Central memory CD8-positive, alpha-beta T cell (primary cell): ENCODE measurements at regions not wholly inside any gene's neighbourhood (a gene's known extent, or its start where the extent isn't known, plus 50 kb on each side); places are given as distances from the start of the nearest gene placed in this dataset.

Experiments used
- ATAC-seq: fragments of 150-1000 bp; cut with Tn5 transposase; replicated peaks from 2 replicates; pipeline ENCODE4 v1.10.0; 2022; ENCODE audit warnings: mild to moderate bottlenecking, moderate FRiP score, moderate number of reproducible peaks; ENCODE audit not compliant: poor library complexity, severe bottlenecking; ENCODE audit errors: extremely low read depth
- DNase-seq, 2 donors: peaks; one replicate each; pipeline ENCODE4 v3.0.0; 2021; ENCODE audit warnings: low spot score in 2 of 2
- H3K27ac Mint-ChIP-seq: one replicate; pipeline ENCODE4 v1.8.0; 2022; ENCODE audit warnings: low read depth, mild to moderate bottlenecking, moderate library complexity, mixed read lengths
- H3K27me3 Mint-ChIP-seq: one replicate; pipeline ENCODE4 v1.8.0; 2022; ENCODE audit warnings: mixed read lengths
- H3K36me3 Mint-ChIP-seq: one replicate; pipeline ENCODE4 v1.8.0; 2022; ENCODE audit warnings: mild to moderate bottlenecking, moderate library complexity, mixed read lengths; ENCODE audit not compliant: insufficient read depth
- H3K4me1 Mint-ChIP-seq: one replicate; pipeline ENCODE4 v1.8.0; 2022; ENCODE audit warnings: mixed read lengths
- H3K4me3 Mint-ChIP-seq: one replicate; pipeline ENCODE4 v1.8.0; 2022; ENCODE audit warnings: mild to moderate bottlenecking, moderate library complexity, mixed read lengths
- H3K9me3 Mint-ChIP-seq: one replicate; pipeline ENCODE4 v1.8.0; 2022; ENCODE audit warnings: mixed read lengths

- no peaks in the 10 kb centered on the region for H3K9me3 Mint-ChIP-seq
- no peak overlapping the region for H3K4me3 Mint-ChIP-seq
- peaks cover 2% of the 10 kb centered on the region for H3K36me3 Mint-ChIP-seq
- no peak overlapping the region for H3K27ac Mint-ChIP-seq
- peaks cover 7% of the 10 kb centered on the region for H3K4me1 Mint-ChIP-seq
- no peak for ATAC-seq
- no peaks in the 10 kb centered on the region for H3K27me3 Mint-ChIP-seq
- DNase-seq: no peak
Measured at GRCh38 chr1:224510880-224511645, 76.5 kb upstream of the WDR26 start.

- H3K27ac Mint-ChIP-seq: no peak overlapping the region
- no peaks in the 10 kb centered on the region for H3K9me3 Mint-ChIP-seq
- no peaks in the 10 kb centered on the region for H3K27me3 Mint-ChIP-seq
- peaks cover 2% of the 10 kb centered on the region for H3K36me3 Mint-ChIP-seq
- ATAC-seq: no peak
- no peak overlapping the region for H3K4me3 Mint-ChIP-seq
- peaks cover 7% of the 10 kb centered on the region for H3K4me1 Mint-ChIP-seq
- DNase-seq: no peak
Measured at GRCh38 chr1:224512600-224513151, 78.1 kb upstream of the WDR26 start.

GRCh38 chr1:224513383-224513782, 78.8 kb upstream of the WDR26 start:
- DNase-seq: no peak
- H3K27me3 Mint-ChIP-seq: no peaks in the 10 kb centered on the region
- H3K36me3 Mint-ChIP-seq: peaks cover 4% of the 10 kb centered on the region
- peaks cover 7% of the 10 kb centered on the region for H3K4me1 Mint-ChIP-seq
- no peaks in the 10 kb centered on the region for H3K9me3 Mint-ChIP-seq
- no peak overlapping the region for H3K27ac Mint-ChIP-seq
- no peak overlapping the region for H3K4me3 Mint-ChIP-seq
- no peak for ATAC-seq

- H3K27me3 Mint-ChIP-seq: no peaks in the 10 kb centered on the region
- H3K4me1 Mint-ChIP-seq: peaks cover 7% of the 10 kb centered on the region
- H3K4me3 Mint-ChIP-seq: no peak overlapping the region
- H3K36me3 Mint-ChIP-seq: peaks cover 4% of the 10 kb centered on the region
- ATAC-seq (peak; percentile 73), DNase-seq (peak; percentile 71 to 84)
- no peaks in the 10 kb centered on the region for H3K9me3 Mint-ChIP-seq
- no peak overlapping the region for H3K27ac Mint-ChIP-seq
Measured at GRCh38 chr1:224513787-224514209, 79.2 kb upstream of the WDR26 start.

GRCh38 chr1:224517171-224517570, 82.6 kb upstream of the WDR26 start:
- ATAC-seq (no peak), DNase-seq (no peak)
- Mint-ChIP-seq H3K36me3 (peaks cover 4% of the 10 kb centered on the region), H3K27ac (no peak overlapping the region), H3K4me1 (peaks cover 7% of the 10 kb centered on the region), H3K9me3 (no peaks in the 10 kb centered on the region), H3K27me3 (no peaks in the 10 kb centered on the region), H3K4me3 (no peak overlapping the region)

GRCh38 chr1:224518528-224518927, 83.9 kb upstream of the WDR26 start:
- no peak overlapping the region for H3K27ac Mint-ChIP-seq

GRCh38 chr1:224519874-224520273, 85.3 kb upstream of the WDR26 start:
- Mint-ChIP-seq H3K27me3 (no peaks in the 10 kb centered on the region), H3K4me3 (no peak overlapping the region), H3K4me1 (no peaks in the 10 kb centered on the region), H3K36me3 (peaks cover 1% of the 10 kb centered on the region), H3K27ac (no peak overlapping the region), H3K9me3 (no peaks in the 10 kb centered on the region)
- DNase-seq: no peak
- ATAC-seq: no peak

More at GRCh38 chr1:224518528-224518927, 83.9 kb upstream of the WDR26 start:
- H3K9me3 Mint-ChIP-seq: no peaks in the 10 kb centered on the region
- H3K27me3 Mint-ChIP-seq: no peaks in the 10 kb centered on the region
- H3K4me1 Mint-ChIP-seq: peaks cover 6% of the 10 kb centered on the region
- no peak overlapping the region for H3K4me3 Mint-ChIP-seq
- ATAC-seq: no peak
- peaks cover 4% of the 10 kb centered on the region for H3K36me3 Mint-ChIP-seq
- no peak for DNase-seq

- Mint-ChIP-seq H3K36me3 (peaks cover 1% of the 10 kb centered on the region), H3K9me3 (no peaks in the 10 kb centered on the region), H3K27me3 (no peaks in the 10 kb centered on the region), H3K4me1 (no peaks in the 10 kb centered on the region), H3K4me3 (no peak overlapping the region), H3K27ac (no peak overlapping the region)
- DNase-seq (no peak), ATAC-seq (no peak)
Measured at GRCh38 chr1:224520808-224521207, 86.2 kb upstream of the WDR26 start.

GRCh38 chr1:224521904-224522734, 87.5 kb upstream of the WDR26 start:
- no peak for ATAC-seq
- H3K4me3 Mint-ChIP-seq: no peak overlapping the region

GRCh38 chr1:224523676-224524075, 89.1 kb upstream of the WDR26 start:
- H3K36me3 Mint-ChIP-seq: no peaks in the 10 kb centered on the region
- H3K27ac Mint-ChIP-seq: no peak overlapping the region
- ATAC-seq: no peak
- no peaks in the 10 kb centered on the region for H3K4me1 Mint-ChIP-seq
- H3K4me3 Mint-ChIP-seq: no peak overlapping the region
- no peak for DNase-seq
- H3K9me3 Mint-ChIP-seq: no peaks in the 10 kb centered on the region
- H3K27me3 Mint-ChIP-seq: no peaks in the 10 kb centered on the region

More at GRCh38 chr1:224521904-224522734, 87.5 kb upstream of the WDR26 start:
- DNase-seq: no peak
- H3K4me1 Mint-ChIP-seq: no peaks in the 10 kb centered on the region
- peak overlapping the region; percentile 3 for H3K27ac Mint-ChIP-seq
- no peaks in the 10 kb centered on the region for H3K9me3 Mint-ChIP-seq
- H3K36me3 Mint-ChIP-seq: peaks cover 1% of the 10 kb centered on the region
- H3K27me3 Mint-ChIP-seq: no peaks in the 10 kb centered on the region

GRCh38 chr1:224524679-224525078, 90.1 kb upstream of the WDR26 start:
- ATAC-seq: no peak
- no peaks in the 10 kb centered on the region for H3K36me3 Mint-ChIP-seq
- no peak for DNase-seq
- no peaks in the 10 kb centered on the region for H3K4me1 Mint-ChIP-seq
- H3K27ac Mint-ChIP-seq: no peak overlapping the region
- H3K4me3 Mint-ChIP-seq: no peak overlapping the region
- H3K9me3 Mint-ChIP-seq: no peaks in the 10 kb centered on the region
- no peaks in the 10 kb centered on the region for H3K27me3 Mint-ChIP-seq

- ATAC-seq: no peak
Measured at GRCh38 chr1:224525411-224526040, 90.6 kb upstream of the CNIH3 start.

More at GRCh38 chr1:224525411-224526040, 90.6 kb upstream of the CNIH3 start:
- H3K36me3 Mint-ChIP-seq: no peaks in the 10 kb centered on the region
- H3K4me1 Mint-ChIP-seq: no peaks in the 10 kb centered on the region
- H3K27me3 Mint-ChIP-seq: no peaks in the 10 kb centered on the region
- H3K9me3 Mint-ChIP-seq: no peaks in the 10 kb centered on the region
- DNase-seq: no peak
- H3K27ac Mint-ChIP-seq: no peak overlapping the region
- H3K4me3 Mint-ChIP-seq: no peak overlapping the region
